Thyroid gland (tissue), 4 donors: ENCODE measurements at regions not wholly inside any gene's neighbourhood (a gene's known extent, or its start where the extent isn't known, plus 50 kb on each side); places are given as distances from the start of the nearest gene placed in this dataset.

ENCODE experiments used
- DNase-seq, 2 donors: peaks; one replicate each; pipeline ENCODE4 v3.0.0-alpha.2; 2019
- H3K27ac ChIP-seq, 3 donors: fragments of 200-600 bp; sonication (generic); 1 replicate in 2 of 3; 2 replicates in 1 of 3; pipeline ENCODE4 v1.5.1; 2016 to 2019; ENCODE audit warnings: mild to moderate bottlenecking in 1 of 3, moderate library complexity in 1 of 3
- H3K27me3 ChIP-seq: fragments of 200-600 bp; sonication (generic); one replicate; pipeline ENCODE4 v1.5.1; 2019
- H3K36me3 ChIP-seq, 2 donors: fragments of 200-600 bp; sonication (generic); one replicate each; pipeline ENCODE4 v1.5.1; 2016 to 2019
- H3K4me1 ChIP-seq, 2 donors: fragments of 200-600 bp; sonication (generic); one replicate each; pipeline ENCODE4 v1.5.1; 2017 to 2019
- H3K4me3 ChIP-seq, 3 donors: fragments of 200-600 bp; sonication (generic); replicated peaks in 1 of 3; 1 replicate in 2 of 3; 2 replicates in 1 of 3; pipeline ENCODE4 v1.5.1; 2016; ENCODE audit warnings: mild to moderate bottlenecking in 1 of 3
- H3K9me3 ChIP-seq: fragments of 200-600 bp; sonication (generic); one replicate; pipeline ENCODE4 v1.5.1; 2017
- POLR2A ChIP-seq, 2 donors: fragments of 450-650 bp; IDR thresholded peaks; one replicate each; pipeline ENCODE4 v1.6.1; 2017; ENCODE audit warnings: antibody characterized with exemption in 2 of 2, mild to moderate bottlenecking in 2 of 2, moderate library complexity in 1 of 2
- WGBS, 2 donors: methylation state at CpG; one replicate each; pipeline ENCODE4 v1.1.5; 2017; 5-methylcytosine and 5-hydroxymethylcytosine counted together
- intact Hi-C: fragments of 100-400 bp; cut with DNase I; formaldehyde crosslinking; loops from one replicate; pipeline ENCODE4 v1.15.1; 2023
- TF ChIP-seq, protein P1 (sequence below), 6 experiments: fragments of 200-600 bp in 3 of 6; fragments of 450-650 bp in 3 of 6; sonication (generic) in 3 of 6; IDR thresholded peaks; one replicate each; pipeline ENCODE4 v1.5.1; 2016 to 2019; ENCODE audit warnings: antibody characterized with exemption in 6 of 6, mild to moderate bottlenecking in 2 of 6, inconsistent platforms in 1 of 6, moderate library complexity in 1 of 6

- 61 to 73% methylated on average over 1 of the region's 1 CpG for WGBS, 2 donors
- Histone ChIP-seq H3K27me3 (no peaks in the 10 kb centered on the region), H3K4me1 (no peaks in the 10 kb centered on the region), H3K36me3 (no peaks in the 10 kb centered on the region), H3K27ac (no peak overlapping the region), H3K4me3 (no peak overlapping the region), H3K9me3 (no peaks in the 10 kb centered on the region)
- intact Hi-C loops: no loop called here
- no peak for DNase-seq
- TF ChIP-seq, protein P1, sequence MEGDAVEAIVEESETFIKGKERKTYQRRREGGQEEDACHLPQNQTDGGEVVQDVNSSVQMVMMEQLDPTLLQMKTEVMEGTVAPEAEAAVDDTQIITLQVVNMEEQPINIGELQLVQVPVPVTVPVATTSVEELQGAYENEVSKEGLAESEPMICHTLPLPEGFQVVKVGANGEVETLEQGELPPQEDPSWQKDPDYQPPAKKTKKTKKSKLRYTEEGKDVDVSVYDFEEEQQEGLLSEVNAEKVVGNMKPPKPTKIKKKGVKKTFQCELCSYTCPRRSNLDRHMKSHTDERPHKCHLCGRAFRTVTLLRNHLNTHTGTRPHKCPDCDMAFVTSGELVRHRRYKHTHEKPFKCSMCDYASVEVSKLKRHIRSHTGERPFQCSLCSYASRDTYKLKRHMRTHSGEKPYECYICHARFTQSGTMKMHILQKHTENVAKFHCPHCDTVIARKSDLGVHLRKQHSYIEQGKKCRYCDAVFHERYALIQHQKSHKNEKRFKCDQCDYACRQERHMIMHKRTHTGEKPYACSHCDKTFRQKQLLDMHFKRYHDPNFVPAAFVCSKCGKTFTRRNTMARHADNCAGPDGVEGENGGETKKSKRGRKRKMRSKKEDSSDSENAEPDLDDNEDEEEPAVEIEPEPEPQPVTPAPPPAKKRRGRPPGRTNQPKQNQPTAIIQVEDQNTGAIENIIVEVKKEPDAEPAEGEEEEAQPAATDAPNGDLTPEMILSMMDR (IDR thresholded peaks at IDR 0.05): no peak
- TF ChIP-seq POLR2A (IDR thresholded peaks at IDR 0.05): no peak
These were observed 64.7 kb upstream of the TNIP3 start for GRCh38 chr4:121228848-121229247.

- H3K27ac ChIP-seq: no peak overlapping the region
- TF ChIP-seq POLR2A (IDR thresholded peaks at IDR 0.05): no peak
- DNase-seq: no peak
- intact Hi-C loops: no loop called here
- H3K27me3 ChIP-seq: no peaks in the 10 kb centered on the region
- H3K9me3 ChIP-seq: no peaks in the 10 kb centered on the region
- H3K4me3 ChIP-seq: no peak overlapping the region
- no peaks in the 10 kb centered on the region for H3K36me3 ChIP-seq
- no peaks in the 10 kb centered on the region for H3K4me1 ChIP-seq
- WGBS, 2 donors: 90 to 94% methylated on average over 3 of the region's 3 CpGs
These were observed 63.2 kb upstream of the TNIP3 start for GRCh38 chr4:121227341-121227792.

DNA sequence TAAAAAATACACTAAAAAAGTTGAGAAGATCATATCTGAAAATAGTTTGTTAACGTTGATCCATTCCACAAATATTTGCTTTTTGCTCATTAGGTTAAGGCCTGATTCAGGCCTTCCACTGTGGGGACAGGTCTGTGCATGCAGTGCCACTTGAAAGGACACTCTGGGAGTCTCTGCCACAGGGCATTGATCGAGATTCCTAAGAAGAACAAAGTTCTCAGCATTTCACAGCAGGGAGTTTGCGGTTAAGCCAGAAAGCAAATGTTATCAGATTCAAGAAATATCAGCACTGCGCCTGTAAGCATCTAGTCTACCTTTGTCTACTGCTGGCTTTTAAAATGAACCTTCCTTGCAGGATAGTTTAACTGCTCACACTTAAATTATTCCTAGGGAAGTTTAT lies 62.2 kb upstream of the TNIP3 start:
- TF ChIP-seq, protein P1 (IDR thresholded peaks at IDR 0.05): no peak
- TF ChIP-seq POLR2A (IDR thresholded peaks at IDR 0.05): no peak
- H3K9me3 ChIP-seq: no peaks in the 10 kb centered on the region
- DNase-seq: no peak

GRCh38 chr4:121221608-121222007 lies 57.5 kb upstream of the TNIP3 start:
- intact Hi-C loops: no loop called here
- 75 to 81% methylated on average over 1 of the region's 1 CpG for WGBS, 2 donors
- H3K27me3 ChIP-seq: no peaks in the 10 kb centered on the region
- no peak for DNase-seq
- no peak overlapping the region for H3K4me3 ChIP-seq
- no peaks in the 10 kb centered on the region for H3K4me1 ChIP-seq
- TF ChIP-seq, protein P1 (IDR thresholded peaks at IDR 0.05): no peak
- no peak for TF ChIP-seq POLR2A (IDR thresholded peaks at IDR 0.05)
- no peaks in the 10 kb centered on the region for H3K9me3 ChIP-seq
- H3K36me3 ChIP-seq: no peaks in the 10 kb centered on the region
- no peak overlapping the region for H3K27ac ChIP-seq

More for the DNA sequence above, 62.2 kb upstream of the TNIP3 start:
- WGBS, 2 donors: 70 to 72% methylated on average over 4 of the region's 4 CpGs
- Histone ChIP-seq H3K27ac (no peak overlapping the region), H3K36me3 (no peaks in the 10 kb centered on the region), H3K27me3 (no peaks in the 10 kb centered on the region), H3K4me3 (no peak overlapping the region), H3K4me1 (no peaks in the 10 kb centered on the region)
- intact Hi-C loops: no loop called here

GRCh38 chr4:121221201-121221600 lies 57.1 kb upstream of the TNIP3 start:
- intact Hi-C loops: no loop called here

More at GRCh38 chr4:121221201-121221600, 57.1 kb upstream of the TNIP3 start:
- Histone ChIP-seq H3K4me3 (no peak overlapping the region), H3K27me3 (no peaks in the 10 kb centered on the region), H3K9me3 (no peaks in the 10 kb centered on the region), H3K36me3 (no peaks in the 10 kb centered on the region), H3K27ac (no peak overlapping the region), H3K4me1 (no peaks in the 10 kb centered on the region)
- 84 to 93% methylated on average over 1 of the region's 1 CpG for WGBS, 2 donors
- DNase-seq: no peak
- TF ChIP-seq, protein P1 (IDR thresholded peaks at IDR 0.05): no peak
- no peak for TF ChIP-seq POLR2A (IDR thresholded peaks at IDR 0.05)
